HS-27A (cell line): ENCODE measurements at regions not wholly inside any gene's neighbourhood (a gene's known extent, or its start where the extent isn't known, plus 50 kb on each side); places are given as distances from the start of the nearest gene placed in this dataset.

Experiments used
- DNase-seq: peaks from one replicate; pipeline ENCODE4 v3.0.0-alpha.2; 2012; ENCODE audit warnings: low read depth, missing footprints

DNA sequence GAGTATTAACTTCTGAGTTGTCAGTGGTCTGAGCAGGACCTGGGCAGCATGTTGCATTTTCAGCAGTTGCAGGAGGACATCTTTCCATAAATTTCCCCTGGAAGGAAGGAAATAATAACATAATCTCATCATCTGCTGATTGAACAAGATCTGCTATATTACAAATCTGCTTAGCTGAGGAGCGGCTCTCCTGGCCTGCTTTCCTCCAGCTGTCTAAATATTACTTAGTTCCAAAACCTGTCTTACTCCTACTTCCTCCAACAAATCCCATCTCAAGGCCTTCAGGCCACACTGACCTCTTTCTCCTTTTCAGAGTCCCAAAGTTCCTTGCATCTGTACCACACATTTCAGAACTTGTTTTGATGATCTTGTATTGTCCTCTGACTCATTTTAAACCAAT lies 364.4 kb upstream of the MCTP2 start:
- DNase-seq = no peak

DNA sequence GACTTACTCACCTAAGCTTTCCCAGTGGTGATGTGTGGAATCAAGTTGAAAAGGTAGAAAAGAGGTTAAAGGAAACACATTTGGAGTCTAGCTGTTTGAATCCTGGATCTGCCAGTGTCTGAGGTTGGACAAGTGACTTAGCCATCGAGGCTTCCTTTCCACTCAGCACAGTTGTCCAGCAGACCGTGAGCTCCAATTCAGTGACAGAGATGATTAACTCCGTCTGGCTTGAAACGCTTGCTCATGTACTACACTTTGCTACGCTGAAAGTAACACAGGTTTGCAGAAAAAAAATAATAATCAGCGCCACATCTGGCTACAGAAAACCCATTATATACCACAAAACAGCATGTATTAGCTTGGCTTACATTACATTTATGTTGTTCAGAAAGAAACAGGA lies 364.9 kb upstream of the MCTP2 start:
- DNase-seq = no peak

DNA sequence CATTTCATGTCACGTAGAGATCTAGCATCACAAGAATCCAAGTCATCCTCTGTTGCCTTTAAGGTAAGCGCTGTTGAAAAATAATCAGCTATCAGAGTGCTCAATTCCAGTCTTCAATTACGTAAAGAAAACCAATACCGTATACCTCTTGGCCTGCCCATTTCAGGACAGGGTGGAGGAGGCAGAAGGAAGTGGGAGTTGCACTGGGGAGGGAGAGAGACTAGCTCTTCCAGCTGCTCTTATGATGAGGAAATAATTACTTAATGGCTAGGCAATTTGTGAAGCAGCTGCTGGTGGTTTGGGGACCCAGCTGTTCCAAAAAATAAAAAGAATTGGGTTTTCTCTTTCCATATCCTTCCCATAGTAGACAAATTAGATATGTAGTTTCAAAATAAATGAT lies 365.8 kb upstream of the MCTP2 start:
- DNase-seq = no peak

DNA sequence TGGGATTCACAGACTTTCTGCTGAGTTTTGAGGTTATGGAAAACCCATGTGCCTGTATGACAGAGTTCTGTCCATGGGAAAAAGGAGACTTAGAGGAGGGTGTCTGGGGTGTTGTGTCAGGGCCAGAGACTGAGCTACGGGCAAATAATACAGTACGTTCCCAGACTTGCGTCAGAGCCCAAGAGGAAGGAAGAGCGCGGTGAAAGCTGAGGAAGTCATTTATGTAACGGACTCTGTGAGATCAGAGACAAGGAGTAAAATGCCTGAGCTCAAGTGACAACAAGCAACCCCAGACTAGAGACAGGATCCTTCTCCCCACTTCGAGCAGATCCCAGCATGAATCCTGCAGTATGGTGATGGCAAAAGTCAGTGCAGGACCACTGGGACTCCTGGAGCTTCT lies 368.6 kb upstream of the MCTP2 start:
- no peak for DNase-seq

DNA sequence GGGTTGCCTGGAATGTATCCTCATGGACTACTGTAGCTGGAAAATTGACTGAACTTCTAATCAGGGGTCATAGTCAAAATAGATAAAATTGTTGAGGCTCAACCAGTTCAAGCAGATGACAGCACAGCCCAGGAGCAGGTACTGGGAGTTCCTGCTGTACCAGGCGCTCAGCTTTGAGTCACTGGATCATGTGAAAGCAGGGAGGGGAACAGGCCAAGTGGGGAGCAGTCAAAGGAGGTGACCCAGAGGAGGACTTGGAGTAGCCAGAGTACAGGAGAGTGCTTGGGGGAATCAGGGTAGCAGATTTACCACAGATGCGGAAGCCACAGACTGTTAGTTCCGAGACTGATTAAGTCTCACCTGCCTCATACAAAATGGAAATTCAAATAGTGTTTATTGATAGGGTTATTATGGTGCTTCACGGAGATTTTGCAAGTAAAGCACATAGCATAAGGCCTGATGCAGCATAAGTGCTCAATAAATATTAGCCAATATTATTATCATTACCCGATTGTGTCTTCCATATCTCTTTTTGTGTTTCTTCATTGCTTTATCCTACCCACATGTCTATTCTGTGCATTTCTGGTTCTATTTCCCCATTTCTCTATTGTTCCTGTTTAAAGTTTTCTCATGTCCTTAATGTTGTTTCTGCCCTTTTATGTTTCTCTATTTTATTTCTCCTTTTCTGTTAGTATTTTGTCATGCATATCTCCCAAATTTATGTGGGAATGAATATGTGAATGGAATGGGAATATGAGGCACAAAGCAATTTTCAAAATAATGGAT lies 369.2 kb upstream of the MCTP2 start:
- DNase-seq = no peak

DNA sequence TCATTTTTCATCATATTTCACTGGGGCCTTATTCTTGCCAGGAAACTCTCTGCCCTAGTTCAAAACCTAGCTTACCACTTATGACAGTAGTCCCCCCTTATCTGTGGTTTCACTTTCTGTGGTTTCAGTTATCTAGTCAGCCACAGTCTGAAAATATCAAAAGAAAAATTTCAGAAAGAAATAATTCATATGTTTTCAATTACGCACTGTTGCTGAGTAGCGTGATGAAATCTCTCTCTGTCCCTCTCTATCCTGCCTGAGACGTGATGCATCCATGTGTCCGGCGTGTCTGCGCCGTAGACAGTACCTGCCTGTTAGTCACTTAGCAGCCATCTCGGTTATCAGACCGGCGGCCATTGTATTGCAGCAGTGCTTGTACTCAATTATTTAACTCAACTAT lies 369.9 kb upstream of the MCTP2 start:
- DNase-seq = no peak

DNA sequence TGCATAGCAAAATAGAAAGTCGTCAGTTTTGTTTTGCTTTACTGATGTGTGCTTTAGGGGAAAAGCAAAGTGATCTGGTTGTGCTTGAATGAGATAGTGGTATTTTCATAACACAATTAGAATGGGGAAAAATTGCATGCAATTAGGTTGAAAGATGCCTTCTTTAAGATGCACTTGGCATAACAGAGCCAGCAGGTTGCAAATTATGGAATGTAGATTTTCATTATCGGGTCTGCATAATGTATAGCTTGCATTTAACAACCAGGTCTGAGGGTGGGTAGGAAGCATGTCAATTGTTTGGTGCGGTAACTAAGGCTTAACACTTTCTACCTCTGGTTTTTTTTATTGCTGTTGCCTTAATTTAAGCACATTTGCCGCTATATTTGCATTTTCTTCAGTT lies 370.7 kb upstream of the MCTP2 start:
- no peak for DNase-seq

DNA sequence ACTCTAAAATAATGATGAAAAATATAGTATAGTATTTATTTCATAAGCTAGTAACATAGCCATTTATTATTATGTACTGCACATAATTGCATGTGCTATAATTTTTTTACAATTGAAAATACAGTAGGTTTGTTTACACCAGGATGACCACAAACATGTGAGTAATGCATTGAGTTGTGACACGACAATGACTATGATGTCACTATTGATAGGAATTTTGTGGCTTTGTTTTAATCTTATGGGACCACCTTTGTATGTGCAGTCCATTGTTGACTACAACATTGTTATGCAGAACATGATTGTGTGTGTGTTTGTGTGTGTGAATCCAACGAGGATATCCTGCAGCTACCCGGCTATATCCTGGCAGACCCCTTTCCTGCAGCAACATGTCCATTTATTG lies 372.2 kb upstream of the MCTP2 start:
- DNase-seq = no peak

DNA sequence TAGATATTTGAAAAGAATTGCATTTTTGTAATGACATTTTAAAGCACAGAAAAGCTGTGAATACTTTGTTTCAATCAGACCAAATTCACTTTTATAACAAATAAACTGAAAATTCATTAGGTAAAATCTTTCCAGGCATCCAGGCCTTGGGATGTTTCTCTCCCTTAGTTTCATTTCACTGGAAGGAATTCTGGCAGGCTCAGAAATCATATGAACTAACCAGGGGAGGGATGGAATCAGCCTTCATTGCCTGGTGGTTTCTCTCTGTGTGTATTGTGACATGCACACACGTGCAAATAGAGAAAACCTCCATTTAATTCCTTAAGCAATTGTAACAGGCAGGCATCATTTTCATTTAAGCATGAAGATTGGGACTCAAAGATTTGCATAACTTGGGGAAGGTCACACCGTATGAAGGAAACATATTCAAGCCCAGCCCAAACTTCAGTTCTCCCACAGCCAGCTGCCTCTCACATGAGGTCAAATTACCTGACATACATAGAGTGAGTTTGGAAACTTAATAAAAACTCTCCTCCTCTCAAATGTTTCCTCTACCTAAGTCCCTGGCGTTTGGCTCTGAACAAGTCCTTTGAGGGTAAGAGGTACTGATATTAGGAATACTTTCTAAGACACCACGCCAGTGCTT lies 376.1 kb upstream of the MCTP2 start:
- no peak for DNase-seq

DNA sequence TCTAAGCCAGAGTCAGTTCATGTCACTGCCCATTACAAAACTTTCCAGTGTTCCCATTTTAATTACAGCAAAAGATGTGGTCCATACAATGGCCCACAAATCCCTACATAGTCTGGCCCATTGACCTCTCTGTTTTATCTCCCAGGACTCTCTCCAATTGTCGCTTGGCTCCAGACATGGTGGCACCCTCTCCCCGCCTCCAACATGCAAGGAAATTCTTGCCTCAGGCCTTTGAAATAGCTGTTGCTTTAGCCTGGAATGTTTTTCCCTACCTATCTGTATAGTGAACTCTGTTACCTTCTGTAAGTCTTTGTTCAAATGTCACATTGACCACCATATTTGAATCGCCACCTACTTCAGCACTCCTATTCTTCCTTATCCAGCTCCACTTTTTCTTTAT lies 377.3 kb upstream of the MCTP2 start:
- no peak for DNase-seq

DNA sequence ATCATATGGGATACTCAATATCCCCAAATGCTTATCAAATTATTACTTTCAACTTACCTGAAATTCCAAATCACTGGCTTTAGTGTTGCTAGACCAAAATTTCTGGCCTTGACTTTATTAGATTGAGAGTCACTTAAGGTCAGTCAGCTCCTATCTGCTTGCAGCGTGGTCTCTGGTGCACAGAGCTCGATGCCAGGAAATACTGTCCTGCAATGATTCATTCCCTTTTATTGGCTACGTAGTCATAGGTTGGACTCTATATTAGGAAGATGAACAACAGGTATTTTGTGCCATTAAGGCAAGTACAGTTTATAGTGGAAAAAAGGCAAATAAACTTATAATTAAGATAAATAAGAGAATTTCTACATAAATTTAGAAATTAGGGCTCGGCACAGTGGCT lies 378.6 kb upstream of the MCTP2 start:
- no peak for DNase-seq

DNA sequence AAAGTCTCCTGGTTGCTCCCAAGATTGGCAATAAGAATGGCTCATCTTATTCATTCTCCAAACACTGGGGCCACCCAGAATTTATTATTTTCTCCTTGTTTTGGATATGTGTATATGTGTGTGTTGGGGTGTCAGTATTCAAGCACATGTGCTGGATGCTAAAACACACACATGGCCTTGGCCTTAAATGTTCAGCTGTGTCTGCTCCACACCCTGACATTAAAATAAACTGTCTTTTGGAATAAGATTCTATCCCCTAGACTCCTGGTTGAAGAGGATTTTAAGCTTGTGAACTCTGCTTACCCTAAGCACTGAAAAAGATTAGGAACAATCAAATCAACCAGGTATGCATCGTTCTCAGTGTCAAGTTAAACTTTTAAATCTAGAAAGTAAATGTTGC lies 382.9 kb upstream of the MCTP2 start:
- DNase-seq = no peak

DNA sequence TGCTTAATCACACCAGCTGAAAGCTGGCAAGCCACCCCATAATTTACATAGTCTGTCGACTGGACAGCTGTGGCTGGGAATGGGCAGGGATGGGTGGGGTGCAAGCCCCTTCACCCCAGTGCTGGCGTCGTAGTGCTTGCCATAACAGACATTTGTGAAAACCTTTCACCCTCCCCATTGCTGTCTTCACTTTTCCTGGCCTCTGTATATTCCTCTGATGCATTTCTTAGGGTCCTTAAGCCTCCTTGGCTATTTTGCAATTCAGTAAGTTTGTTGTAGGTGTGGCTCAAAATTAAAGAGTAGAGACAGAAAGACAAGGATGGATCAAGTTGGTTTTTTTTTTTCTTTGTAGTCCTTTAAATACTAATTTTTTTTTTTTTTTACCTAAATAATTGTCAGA lies 383.3 kb upstream of the MCTP2 start:
- no peak for DNase-seq

DNA sequence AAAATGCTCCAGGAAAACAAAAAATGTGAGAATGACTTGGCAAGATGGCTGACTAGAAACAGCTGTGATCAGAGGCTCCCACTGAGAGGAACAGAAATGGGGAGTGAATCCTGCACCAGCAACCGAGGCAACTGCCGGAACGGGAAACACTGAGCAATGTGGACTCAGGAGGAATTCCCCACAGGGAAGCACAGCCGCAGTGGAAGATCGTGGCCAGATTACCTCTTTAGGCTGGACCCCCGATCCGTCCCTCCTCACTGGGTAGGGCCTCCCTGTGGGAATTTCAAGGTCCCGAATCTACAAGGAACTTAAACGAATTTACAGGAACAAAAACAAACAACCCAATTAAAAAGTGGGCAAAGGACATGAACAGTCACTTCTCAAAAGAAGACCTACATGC lies 385.2 kb upstream of the MCTP2 start:
- DNase-seq = no peak

DNA sequence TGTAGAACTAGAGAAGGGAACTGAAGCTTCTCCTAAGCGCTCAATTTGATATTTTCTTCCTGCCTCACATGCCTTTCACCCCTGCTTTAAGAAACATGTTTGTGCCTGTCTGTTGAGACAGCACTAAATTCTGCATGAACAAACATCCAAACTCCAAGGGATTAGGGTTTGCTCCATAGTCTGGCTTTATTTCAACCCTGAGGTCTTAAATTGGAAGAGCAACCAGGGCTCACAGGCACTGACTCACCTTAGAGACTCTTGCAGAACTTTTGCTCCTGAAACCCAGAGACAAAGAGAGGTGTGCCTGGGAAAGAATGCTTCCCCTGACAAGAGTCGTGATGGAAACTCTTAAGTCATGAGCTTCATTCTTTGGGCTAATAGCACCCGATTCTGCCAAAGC lies 393.9 kb upstream of the MCTP2 start:
- DNase-seq = no peak

DNA sequence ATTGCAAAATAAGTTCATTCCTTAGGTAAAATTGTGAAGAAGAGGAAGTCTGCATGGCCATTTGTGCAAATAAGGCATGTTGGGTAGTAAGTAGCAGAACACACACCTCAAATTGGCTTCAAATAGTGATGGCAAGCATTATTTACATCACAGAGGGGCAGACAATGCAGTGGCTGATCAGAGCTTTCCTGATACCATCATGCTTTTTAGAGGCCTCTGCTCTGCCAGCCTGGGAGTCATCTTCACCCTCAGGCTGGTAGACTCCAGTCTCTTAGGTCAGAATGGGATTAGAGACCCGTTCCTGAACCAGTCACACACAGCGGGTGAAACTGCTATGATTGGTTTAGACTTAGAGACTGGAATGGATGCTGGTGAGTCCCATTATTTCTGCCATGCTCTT lies 396.0 kb upstream of the MCTP2 start:
- DNase-seq = no peak

DNA sequence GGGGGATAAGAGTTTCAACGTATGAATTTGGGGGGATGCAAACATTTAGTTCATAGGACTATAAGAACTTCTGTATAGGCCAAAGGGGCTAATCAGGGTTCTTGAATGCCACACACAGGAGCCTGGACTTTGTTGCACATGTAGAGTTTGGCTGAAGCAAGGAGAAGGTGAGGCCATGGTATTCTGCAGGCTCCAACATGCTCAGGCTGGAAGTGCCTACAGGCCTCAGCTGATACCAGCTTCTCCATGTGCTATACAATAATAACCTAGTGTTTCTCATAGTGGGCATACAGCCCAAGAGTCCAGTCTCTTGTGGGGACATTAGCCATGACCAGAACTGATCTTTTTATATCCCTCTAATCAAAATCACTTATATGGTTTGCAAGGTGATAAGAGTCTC lies 399.7 kb upstream of the MCTP2 start:
- no peak for DNase-seq

DNA sequence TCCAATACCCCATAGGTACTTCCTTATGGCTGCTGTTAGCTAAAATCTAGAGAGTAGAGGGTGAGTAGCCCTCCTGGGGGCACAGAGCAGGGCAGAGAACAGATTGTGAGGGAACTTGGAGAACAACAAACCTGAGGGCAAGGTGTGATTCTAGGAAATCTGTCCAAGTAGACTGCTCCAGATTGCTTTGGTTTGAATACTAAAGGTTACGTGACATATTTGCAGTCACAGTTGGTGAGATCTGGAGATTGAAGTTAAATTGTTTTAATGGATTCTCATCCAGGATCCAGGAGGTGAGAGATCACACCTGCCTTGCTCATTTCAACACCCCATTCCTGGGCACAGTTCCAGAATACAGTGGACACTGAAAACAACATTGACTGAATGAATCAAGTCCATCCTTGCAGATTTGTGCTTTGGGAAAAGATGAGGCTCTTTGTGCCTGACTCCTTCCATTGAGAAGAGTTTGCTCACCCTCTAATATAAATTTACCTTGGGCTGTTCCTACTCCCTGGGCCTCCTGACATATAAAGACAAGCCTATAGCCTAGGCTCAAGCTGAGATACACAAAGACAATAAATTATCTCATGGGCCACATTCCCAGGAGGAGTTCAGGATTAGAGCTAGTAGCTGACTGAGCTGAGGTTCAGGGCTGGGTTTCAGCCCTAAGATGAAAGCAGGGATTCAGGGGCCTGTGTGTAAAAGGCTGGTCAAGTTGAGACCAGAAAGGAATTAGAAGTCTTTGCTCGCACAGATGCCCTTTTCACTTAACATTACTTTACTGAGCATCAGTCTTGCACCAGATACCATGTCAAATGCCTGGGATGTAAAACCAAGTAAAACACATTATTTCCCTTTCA lies 400.9 kb upstream of the MCTP2 start:
- no peak for DNase-seq

DNA sequence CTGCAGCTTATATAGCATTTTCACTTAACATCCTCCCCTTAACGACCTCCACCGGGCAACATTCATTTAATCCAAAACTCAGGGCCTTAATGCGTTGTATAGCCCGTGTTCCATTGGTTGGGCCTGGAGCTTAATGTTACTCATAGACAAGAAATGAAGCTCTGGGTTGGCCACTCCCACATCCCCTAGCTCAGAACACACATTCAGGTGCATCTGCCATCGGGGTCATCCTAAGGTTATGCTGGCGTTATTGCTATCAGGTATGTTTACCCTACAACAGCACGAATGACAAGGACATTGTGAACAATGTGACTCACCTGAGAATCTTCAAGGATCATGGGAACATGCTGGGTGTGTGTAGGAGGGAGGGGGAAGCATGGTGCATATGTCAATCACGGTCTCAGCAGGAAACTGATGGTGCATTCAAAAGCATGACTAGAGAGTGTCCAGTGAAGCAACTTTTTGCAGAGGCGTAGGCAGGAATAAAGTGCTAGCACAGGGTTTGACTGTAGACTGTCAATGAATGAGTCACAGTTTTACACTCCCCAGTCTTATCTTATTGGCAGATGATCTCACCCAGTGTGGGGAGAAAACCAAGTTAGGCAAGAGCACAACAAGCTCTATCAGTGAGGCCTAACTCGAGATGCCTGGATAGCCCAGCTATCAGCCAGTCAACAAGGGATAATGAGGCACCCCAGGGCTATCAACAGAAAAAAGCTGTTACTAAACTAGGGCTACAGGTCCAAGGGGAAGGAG lies 402.1 kb upstream of the MCTP2 start:
- DNase-seq = no peak

DNA sequence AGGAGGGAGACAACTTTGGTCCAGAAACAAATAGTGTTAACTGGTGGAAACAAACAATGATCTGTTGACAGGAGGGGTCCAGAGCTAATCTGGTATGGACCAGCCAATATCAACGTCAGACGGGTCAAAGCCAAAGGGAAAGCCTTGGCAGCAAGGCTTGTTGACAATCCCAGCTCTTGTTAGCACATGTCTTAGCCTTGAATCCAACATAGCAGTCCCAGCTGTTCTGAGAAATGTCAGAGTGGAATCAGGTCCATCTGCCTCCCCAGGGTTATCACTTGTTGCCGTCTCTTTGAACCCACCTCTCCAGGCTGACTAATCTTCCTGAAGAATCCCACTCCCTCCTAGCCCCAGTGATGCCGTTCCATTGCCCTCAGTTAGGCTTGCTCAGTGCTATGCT lies 404.6 kb upstream of the MCTP2 start:
- no peak for DNase-seq

DNA sequence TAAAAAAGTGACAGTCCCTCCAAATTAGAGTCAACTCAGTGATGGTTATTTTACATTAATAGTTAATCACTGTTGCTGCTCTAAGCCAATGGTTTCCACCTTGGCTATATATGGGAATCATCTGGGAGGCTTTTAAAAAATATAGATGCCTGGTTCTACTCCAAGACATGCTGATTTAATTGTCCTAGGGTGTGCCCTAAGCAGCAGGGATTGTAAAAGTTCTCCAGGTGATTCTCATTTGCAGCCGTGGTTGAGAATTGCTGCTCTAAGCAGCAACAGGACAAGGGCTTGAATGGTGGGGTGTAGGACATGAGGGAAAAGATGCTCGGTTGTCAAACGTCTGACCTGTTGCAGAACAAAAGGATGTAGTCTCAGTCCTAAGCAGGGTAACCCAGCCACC lies 405.1 kb upstream of the MCTP2 start:
- no peak for DNase-seq

DNA sequence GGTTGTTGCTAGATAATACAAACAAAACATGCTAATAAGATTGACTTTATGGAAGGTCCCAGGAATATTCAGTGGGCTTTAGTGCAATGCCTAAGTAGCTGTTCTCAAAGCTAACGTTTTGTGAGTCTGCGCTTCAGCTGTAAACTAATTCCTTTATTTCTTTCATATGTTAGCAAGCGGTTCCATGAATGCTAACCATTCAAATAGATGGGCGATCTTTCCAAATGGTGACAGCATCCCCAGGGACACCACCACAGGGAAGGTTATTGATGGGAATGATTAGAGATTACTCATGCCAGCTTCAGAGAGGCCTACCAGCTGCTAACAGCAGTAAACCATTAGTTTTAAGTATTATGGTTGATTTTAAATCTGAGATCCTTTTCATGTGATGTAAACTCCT lies 405.7 kb upstream of the MCTP2 start:
- no peak for DNase-seq
